GM21367 (cell line): ENCODE measurements at regions not wholly inside any gene's neighbourhood (a gene's known extent, or its start where the extent isn't known, plus 50 kb on each side); places are given as distances from the start of the nearest gene placed in this dataset.

Experiments
- ATAC-seq: cut with Tn5 transposase; IDR thresholded peaks from one replicate; pipeline ENCODE4 v1.9.1; 2021; ENCODE audit not compliant: unreplicated experiment

DNA sequence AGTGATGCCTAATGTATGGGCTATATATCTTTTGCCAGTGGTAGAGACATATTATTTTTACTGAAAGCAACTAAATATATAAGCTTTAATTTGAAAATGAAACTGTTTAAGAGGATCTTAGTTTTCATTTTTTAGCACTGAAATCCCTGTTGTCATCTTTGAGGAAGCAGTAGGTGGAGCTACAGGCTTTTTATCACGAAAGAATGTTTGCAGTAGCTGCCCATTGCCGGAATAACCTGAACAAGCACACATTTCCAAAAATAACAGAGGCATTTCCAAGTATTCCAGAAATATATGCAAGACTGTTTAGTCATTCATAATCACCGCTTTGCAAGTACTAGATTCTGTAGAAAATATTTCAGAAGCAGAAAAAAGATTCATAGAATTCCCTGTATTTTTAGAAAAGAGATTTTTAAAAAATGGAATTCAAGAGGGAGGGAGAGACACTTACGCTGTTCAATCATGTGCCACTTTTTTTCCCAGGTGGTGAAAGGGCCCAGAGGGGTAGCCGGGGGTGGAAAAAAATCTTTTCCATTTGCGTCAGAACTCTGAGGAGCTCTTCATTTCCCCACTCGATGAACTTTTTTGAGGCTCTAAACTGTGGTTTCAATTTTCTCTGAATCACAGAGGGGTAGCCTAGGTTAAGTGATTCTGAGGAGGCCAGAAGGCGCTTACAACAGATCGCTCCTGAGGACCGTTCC lies 142.5 kb upstream of the FERMT1 start:
- ATAC-seq: no peak

DNA sequence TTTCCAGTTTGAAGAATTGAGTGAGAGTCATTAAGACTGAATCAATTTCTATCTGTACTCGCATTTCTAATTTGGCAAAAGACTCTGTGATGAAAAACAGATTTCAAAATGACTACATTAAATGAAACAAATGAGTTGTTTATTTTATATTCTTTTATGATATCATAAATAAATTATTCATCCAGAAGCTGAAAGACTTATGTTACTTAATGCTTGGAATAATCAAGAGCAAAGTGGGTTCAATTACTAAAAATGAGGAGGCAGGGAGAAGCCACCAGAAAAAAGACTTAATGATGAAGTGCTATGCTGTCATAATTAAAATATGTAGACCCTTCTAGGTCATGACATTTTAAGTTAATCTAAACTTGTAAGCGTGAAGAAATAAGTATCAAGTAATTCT lies 130.6 kb upstream of the FERMT1 start:
- ATAC-seq: no peak

DNA sequence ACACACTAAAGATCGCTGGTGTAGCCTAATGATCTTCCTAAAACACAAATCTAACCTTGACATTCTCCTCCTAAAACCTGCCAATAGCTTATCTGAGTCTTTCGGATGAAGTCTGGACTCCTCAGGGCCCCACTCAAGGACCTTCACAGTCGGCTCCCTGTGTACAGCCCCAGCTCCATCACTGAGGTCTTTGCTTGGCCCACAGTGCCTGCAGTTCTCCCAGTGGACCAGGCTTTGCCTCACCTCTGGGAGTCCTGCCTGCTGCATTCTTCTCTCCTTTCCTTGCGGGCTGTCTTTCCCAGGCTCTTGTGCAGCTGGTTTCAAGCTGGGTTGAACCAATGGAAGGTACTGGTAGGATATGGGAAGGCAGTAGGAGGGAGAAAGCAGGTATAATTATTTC lies 122.6 kb upstream of the FERMT1 start:
- no peak for ATAC-seq

DNA sequence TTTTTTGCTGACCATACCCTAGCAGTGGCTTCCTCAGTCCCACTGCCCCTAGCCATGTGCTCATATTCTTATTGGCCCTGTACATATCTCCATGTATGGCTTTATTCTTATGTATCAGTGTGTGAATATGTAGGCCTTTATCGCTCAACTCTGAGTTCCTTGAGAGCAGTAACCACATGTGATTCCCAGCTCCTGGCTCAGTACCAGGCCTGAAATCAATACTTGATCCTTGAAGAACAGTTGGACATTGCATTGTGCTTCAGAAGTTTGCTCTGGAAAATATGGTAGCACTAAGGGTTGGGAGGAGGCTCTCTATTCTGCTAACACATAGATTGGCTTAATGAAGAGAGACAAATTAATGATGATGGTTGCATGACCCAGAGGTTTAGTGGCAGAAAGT lies 118.8 kb upstream of the FERMT1 start:
- no peak for ATAC-seq

DNA sequence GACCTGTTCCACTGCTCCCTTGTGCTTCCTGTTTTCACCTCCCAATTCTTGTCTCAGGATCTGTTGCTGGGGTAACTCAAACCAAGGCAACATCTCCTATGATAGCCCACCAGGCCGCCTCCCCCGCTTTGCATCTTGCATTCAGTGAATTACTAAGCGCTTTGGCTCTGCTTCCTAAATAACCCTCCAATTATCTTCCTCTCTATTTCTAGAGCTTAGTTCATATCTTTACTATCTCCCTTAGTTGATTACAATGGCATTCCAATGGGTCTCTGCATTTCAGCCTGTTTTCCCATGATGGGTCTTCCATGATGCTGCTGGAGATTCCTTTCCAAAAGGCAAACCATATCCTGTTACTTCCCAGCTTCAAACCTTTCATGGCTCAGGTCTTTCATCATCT lies 117.2 kb upstream of the FERMT1 start:
- no peak for ATAC-seq

DNA sequence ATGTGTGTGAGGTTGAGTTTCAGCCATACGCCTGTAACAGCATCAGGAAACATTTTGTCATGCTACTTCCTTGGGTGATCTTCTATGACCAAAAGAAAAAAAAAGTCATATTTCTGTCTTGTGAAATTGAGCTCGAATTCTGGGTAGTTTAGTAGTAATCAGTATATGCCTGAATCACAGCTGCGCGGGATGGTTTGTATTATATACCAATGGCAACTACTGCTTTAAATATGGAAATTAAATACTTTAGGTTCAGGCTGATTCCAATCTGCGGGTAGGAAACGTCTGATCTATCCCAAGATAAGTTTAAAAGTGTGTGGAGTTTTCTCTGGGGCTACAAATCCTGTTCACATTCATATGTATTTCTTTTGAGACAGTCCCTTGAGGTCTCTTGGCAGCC lies 115.6 kb upstream of the FERMT1 start:
- no peak for ATAC-seq

DNA sequence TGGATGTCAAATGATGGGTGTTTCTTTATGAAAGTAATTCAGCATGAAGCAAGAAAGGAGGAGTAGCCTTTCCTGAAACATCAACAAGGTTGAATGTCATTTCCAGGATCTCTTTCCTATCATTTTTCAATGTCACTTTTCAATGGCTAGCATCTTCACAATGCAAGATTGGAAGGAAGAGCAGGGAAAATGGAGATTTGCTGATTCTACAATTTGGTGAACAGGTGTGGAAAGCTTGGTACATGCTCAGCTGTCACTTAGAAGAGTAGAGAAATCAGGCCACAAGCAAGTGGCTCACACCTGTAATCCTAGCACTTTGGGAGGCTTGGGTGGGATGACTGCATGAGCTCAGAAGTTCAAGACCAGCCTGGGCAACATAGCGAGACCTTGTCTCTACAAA lies 112.7 kb upstream of the FERMT1 start:
- ATAC-seq: no peak

DNA sequence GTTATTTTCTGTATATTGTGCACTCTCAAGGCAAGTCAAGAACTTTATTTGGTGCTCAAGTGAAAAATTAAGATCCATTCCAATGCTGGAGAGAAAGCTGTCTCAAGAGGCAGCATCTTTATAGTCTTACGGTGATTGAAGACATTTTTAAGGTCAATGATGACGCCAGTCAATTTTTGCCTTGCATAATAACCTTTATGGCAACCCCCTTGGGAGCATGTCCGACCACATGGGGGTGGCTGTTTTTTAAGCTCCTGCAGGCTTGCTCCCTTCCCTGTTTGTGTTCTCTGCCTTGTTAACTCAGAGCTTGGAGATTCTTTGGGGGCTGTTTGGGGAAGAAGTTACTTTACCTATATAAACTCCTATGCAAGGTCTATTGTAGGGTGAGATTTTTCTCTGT lies 109.6 kb upstream of the FERMT1 start:
- no peak for ATAC-seq

DNA sequence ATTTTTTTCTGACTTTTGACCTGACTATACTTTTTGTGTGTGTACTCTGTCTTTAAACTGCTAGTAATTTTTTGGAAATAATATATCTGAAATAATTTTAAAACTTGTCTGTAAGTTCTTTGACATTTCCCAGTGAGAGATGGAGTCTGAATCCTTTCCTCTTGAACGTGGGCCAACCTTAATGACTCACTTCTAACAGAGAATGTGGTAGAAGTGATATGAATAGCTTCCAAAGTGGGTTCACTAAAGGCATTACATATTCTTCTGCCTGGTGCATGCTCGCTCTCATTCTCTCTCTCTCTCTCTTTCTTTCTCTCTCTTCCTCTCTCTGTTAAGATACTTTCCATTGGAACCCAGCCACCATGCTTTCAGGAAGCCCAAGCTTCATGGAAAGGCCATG lies 108.7 kb upstream of the FERMT1 start:
- no peak for ATAC-seq

DNA sequence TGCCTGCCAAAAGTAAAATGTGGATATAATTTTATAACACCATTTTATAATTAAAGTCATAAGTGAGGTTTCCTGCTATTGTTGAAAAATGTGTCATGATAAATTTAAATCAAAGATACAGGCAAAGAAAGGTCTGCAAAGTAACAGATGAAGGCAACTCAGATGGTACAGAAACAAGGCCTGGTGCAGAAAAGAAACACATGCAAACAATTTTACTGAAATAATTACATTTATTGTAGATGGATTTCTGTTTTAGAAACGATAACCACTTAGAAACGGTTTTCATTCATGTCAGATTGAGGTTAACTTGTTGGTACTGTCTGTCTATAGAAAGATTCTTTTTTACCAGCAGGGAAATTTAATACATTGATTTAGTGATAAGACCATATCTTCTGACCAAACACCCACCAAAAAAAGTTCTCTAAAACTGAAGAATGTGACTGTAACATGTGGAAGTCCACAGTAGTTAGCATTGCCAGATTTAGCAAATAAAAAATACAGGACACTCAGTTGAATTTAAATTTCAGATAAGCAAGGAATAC lies 105.5 kb upstream of the FERMT1 start:
- no peak for ATAC-seq

DNA sequence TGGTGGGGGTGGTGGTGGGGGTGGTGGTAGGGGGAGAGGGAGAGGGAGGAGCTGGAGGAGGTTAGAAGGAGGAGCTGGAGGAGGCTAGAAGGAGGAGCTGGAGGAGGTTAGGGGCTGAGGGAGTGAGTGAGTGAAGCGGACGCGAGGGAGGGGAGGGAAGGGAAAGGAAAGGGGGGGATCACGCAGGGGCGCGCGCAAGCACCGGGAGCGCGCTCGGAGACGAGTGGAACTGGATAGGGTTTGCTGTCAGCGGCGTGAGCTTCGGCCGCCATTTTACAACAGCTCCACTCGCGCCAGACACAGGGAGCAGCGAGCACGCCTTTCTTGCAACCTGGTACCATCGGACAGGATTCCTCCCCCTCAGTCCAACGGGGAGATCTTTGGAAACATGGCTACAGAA lies 90.5 kb upstream of the FERMT1 start:
- ATAC-seq: no peak

DNA sequence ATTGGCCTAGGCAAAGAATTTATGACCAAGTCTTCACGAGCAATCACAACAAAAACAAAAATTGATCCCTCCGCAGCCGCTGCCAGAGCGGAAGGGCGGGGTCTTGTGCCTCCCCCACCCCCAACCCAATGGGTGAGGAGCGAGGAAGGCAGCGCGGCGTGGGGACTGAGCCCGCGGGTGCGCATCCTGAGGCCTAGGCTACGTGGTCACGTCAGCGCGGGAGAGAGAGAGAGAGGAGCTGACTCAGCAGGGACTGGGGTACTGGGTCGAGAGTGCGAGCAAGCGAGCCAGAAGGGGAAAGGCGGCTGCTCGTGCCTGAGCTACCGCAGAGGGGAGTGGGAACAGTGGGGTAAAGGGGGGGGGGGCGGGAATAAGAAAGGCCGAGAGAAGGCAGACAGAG lies 90.1 kb upstream of the FERMT1 start:
- ATAC-seq: no peak

DNA sequence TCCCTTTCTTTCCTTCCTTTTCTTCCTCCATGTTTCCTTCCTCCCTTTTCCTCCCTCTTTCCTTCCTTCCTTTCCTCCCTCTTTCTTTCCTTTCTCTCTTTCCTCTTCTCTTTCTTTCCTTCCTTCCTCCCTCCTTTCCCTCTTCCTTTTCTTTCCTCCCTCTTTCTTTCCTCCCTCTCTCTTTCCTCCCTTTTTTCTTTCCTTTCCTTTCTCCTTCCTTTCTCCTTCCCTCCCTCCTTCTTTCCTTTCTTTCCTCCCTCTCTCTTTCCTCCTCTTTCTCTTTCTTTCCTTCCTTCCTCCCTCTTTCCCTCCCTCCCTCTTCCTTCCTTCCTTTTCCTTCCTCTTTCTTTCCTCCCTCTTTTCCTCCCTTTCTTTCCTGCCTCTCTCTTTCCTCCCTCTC lies 86.3 kb upstream of the FERMT1 start:
- no peak for ATAC-seq

DNA sequence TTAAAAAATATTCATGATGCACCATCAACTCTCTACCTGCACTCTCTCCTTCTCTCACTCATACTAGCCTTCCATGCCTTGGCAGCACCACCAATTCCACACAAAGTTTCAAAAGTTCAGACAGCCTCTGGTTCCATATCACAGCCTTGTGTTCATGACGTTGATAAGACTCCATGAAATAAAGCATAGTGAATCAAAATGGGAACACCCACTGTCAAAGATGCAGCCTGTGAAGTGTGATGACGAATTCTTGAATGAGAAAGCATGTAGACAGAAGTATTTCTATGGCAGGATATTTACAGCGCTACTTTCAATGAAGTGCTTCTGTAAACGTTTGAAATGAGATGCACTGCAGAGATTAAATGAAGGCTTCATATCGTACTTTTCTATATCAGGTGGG lies 77.3 kb upstream of the FERMT1 start:
- no peak for ATAC-seq

DNA sequence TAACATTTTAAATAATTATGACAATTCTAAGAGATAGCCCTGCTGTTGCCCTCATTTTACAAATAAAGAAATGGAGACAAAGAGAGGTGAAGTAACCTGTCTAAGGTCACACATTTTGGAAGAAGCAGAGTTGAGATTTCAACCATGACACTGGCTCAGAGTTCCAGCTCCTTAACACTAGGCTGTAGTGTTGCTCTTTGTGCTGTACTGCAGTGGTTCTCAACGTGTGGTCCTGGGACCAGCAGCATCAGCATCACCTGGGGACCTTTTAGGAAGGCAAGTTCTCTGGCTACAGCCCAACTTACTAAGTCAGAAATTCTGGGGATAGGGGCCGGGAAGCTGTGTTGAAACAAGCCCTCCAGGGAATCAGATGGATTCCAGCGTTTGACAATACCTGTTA lies 62.4 kb upstream of the FERMT1 start:
- no peak for ATAC-seq

DNA sequence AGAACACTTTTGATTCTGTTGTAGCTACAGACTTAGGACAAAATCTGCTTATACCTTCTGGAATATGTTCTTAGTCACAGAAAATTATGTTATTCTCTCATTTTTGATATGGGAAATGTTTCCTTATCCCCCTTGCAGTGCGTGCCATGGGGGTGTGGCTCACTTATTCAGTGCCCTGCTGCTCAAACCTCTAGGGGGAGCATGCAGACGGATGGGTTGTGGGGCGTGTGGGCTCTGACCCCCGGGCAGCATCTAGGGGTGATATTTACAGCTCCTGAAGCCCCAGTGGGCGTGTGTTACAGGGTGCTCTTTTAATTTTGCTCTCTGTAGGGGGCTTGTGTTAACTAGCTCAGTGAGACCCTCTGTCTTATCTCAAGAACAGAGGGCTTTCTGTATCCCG lies 61.3 kb upstream of the FERMT1 start:
- ATAC-seq: no peak

DNA sequence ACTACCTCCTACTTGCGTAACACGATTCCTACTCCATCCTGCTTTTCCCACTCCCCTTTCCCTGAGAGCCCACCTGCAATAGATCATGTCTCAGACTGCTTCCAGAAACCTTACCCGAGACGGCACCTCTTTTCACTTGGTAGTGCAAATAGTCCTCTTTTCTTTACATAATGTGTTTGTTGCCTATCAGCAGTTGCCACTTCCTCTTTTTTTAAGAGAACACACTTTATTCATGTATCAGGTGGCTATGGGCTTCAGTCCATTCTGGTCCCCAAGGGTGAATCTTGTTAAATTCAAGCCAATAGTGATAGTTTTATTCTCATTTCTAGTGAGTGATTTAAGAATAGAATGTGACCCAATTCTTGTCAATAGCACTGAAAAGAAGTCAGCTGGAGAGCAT lies 57.7 kb upstream of the FERMT1 start:
- no peak for ATAC-seq

DNA sequence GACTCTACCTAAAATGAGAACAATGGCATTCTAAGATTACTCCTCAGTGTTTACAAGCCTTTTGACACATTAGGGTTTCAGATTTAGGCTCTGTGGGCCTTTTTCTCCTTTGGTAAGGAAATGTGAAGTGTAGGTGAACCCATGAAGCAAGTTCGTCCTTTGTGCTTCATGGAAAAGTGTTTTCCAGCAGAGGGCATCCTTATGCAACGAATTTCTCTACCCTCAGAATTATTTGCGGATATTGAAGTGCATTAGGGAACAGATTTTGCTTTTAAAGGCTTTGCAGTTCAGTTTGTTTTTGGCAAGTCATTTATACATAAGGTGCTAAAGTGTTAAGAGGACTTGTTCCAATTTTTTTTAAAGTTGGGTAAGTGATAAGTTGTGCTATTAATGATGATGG lies 55.7 kb upstream of the FERMT1 start:
- no peak for ATAC-seq

DNA sequence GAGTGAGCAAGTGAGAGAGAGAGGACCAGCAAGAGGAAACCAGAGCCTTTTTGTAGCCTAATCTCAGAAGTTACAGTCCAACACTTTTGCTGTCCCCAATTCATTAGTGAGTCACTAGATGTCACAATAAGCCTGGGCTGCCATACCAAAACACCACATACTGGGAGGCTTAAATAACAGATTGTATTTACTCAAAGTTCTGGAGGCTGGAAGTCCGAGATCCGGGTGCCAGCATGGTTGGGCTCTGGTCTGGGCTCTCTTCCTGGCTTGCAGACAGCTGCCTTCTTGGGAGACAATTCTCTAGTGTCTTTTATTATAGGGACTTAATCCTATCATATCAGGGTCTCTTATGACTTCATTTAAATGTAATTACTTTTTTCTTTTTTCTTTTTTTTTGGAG lies 50.7 kb upstream of the FERMT1 start:
- no peak for ATAC-seq
